GM06990 (cell line): ENCODE measurements at regions not wholly inside any gene's neighbourhood (a gene's known extent, or its start where the extent isn't known, plus 50 kb on each side); places are given as distances from the start of the nearest gene placed in this dataset.

ENCODE experiments used
- DNase-seq: peaks from one replicate; pipeline ENCODE4 v3.0.0-alpha.2; 2011; ENCODE audit not compliant: insufficient read length; ENCODE audit errors: extremely low read depth
- H3K27me3 ChIP-seq: replicated peaks from 2 replicates; pipeline ENCODE4 v1.6.0; 2011; ENCODE audit warnings: low read length; ENCODE audit not compliant: control insufficient read depth, insufficient read depth
- H3K36me3 ChIP-seq: 2 replicates; pipeline ENCODE4 v1.5.1; 2011; ENCODE audit warnings: low read length; ENCODE audit not compliant: control insufficient read depth, insufficient read depth
- H3K4me3 ChIP-seq: replicated peaks from 2 replicates; pipeline ENCODE4 v1.5.1; 2011; ENCODE audit warnings: low read depth, mild to moderate bottlenecking, control low read depth, low read length
- TF ChIP-seq, protein P1 (sequence below): IDR thresholded peaks from 2 replicates; pipeline ENCODE4 v1.5.1; 2011; ENCODE audit warnings: low read length, control low read depth, mild to moderate bottlenecking, inconsistent platforms; ENCODE audit not compliant: insufficient read depth, poor library complexity, severe bottlenecking

DNA sequence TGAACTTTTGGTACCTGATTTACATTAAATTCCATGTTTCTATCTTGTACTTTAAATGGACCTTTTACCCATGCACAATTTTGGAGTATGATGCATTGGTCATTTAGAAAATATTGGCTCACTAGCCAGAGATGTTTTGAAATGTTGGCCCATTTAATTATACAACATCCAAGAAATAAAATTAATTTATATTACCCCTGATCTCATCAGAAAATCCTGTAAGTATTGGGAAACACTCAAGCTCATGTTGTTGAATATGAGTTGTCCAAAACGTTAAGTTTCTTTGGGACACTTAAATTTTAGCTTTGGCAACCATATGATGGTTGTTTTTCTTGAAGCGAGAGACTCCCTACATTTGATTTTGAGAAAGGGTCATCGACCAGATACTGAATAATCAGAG, 492.7 kb downstream of the RPS24 start:
- Histone ChIP-seq H3K27me3 (no peaks in the 10 kb centered on the region; the same call in 1 of the 2 replicates), H3K4me3 (no peak overlapping the region), H3K36me3 (no peaks in the 10 kb centered on the region)
- TF ChIP-seq, protein P1, sequence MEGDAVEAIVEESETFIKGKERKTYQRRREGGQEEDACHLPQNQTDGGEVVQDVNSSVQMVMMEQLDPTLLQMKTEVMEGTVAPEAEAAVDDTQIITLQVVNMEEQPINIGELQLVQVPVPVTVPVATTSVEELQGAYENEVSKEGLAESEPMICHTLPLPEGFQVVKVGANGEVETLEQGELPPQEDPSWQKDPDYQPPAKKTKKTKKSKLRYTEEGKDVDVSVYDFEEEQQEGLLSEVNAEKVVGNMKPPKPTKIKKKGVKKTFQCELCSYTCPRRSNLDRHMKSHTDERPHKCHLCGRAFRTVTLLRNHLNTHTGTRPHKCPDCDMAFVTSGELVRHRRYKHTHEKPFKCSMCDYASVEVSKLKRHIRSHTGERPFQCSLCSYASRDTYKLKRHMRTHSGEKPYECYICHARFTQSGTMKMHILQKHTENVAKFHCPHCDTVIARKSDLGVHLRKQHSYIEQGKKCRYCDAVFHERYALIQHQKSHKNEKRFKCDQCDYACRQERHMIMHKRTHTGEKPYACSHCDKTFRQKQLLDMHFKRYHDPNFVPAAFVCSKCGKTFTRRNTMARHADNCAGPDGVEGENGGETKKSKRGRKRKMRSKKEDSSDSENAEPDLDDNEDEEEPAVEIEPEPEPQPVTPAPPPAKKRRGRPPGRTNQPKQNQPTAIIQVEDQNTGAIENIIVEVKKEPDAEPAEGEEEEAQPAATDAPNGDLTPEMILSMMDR: no peak
- no peak for DNase-seq

GRCh38 chr10:78527296-78527695, 493.6 kb downstream of the RPS24 start:
- Histone ChIP-seq H3K4me3 (no peak overlapping the region), H3K36me3 (no peaks in the 10 kb centered on the region), H3K27me3 (no peaks in the 10 kb centered on the region; the same call in none of the 2 replicates)
- TF ChIP-seq, protein P1: no peak
- DNase-seq: no peak

GRCh38 chr10:78528749-78529204, 495.1 kb downstream of the RPS24 start:
- Histone ChIP-seq H3K36me3 (no peaks in the 10 kb centered on the region), H3K4me3 (no peak overlapping the region), H3K27me3 (no peaks in the 10 kb centered on the region; the same call in none of the 2 replicates)
- no peak for DNase-seq
- TF ChIP-seq, protein P1: no peak

DNA sequence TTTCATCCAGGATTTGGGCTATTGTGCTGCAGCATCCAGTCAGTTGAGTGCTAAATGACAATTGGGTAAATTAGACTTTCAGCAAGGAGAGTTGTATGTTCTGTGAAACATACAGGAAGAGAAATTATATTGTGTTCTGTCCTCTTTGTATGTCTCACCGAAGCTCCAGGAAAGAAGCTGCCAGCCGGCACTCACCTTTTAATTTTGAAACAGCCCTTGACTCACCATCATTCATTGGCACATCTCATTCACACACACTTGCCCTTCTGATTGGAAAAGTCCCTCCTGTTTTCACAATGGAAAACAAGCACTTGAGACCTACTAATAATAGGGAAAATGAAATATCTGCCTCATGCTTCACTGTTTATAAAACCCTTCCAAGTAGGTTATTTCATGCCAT, 495.6 kb downstream of the RPS24 start:
- Histone ChIP-seq H3K4me3 (no peak overlapping the region), H3K27me3 (no peaks in the 10 kb centered on the region; the same call in none of the 2 replicates), H3K36me3 (no peaks in the 10 kb centered on the region)
- TF ChIP-seq, protein P1: no peak
- no peak for DNase-seq

DNA sequence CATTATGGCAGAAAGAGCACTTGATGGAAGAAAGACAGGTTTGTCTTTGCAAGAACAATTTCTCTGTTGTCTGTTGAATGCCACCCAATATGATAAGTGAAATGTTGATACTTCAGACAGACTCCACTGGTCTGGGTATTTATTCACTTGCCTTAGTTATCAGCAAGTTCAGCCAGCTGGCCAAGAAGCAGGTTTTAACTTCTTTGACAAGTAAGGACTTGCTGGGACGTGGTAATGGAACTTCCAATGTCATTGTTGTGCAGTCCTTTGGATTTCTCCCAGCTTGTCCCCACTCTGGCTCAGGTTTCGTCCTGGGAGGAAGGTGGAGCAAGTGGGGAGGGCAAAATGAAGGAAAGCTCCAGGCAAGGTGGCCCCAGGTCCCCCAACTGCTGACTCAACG, 497.4 kb downstream of the RPS24 start:
- no peaks in the 10 kb centered on the region for H3K36me3 ChIP-seq
- TF ChIP-seq, protein P1: no peak
- no peak overlapping the region for H3K4me3 ChIP-seq
- no peaks in the 10 kb centered on the region; the same call in none of the 2 replicates for H3K27me3 ChIP-seq
- no peak for DNase-seq
